GM12878 (cell line): ENCODE measurements at regions not wholly inside any gene's neighbourhood (a gene's known extent, or its start where the extent isn't known, plus 50 kb on each side); places are given as distances from the start of the nearest gene placed in this dataset.

ENCODE experiments used
- ATAC-seq: fragments of 200-7000 bp; cut with Tn5 transposase; 3 replicates; pipeline ENCODE4 v1.9.1; 2020; ENCODE audit warnings: mild to moderate bottlenecking, moderate library complexity
- BruUV-seq: library from RNA; stranded (reverse); fragments of 400-500 nt; replicated peaks from 2 replicates; lab custom pipeline; 2021; lab: Mats Ljungman, UMichigan
- CTCF ChIA-PET: fragments of 300-600 bp; sonication (Branson Sonifier 250); formaldehyde crosslinking; extraction: SDS; loops from one replicate; lab custom pipeline; 2021; ENCODE audit warnings: inconsistent platforms; lab: Yijun Ruan, JAX
- POLR2A ChIA-PET: fragments of 350-600 bp; formaldehyde crosslinking; extraction: SDS; loops from one replicate; lab custom pipeline; 2021; ENCODE audit warnings: inconsistent platforms; lab: Charles Lee
- RAD21 ChIA-PET: fragments of 300-600 bp; sonication (Branson Sonifier 250); formaldehyde crosslinking; loops from one replicate; lab custom pipeline; 2023; ENCODE audit warnings: antibody characterized with exemption; ENCODE audit not compliant: unreplicated experiment; lab: Charles Lee
- SMC1A ChIA-PET: fragments of 300-600 bp; sonication (Branson Sonifier 250); formaldehyde crosslinking; loops from one replicate; lab custom pipeline; 2023; ENCODE audit not compliant: unreplicated experiment, uncharacterized antibody; lab: Charles Lee
- DNase-seq: peaks from one replicate; pipeline ENCODE4 v3.0.0-alpha.2; 2011; ENCODE audit warnings: low read depth, low spot score
- FAIRE-seq: peaks from 3 replicates; lab custom pipeline; 2011; peaks lifted over from hg19 to GRCh38; lab: Jason Lieb, UNC
- H2AFZ ChIP-seq: 2 replicates; pipeline ENCODE4 v1.6.0; 2011; ENCODE audit warnings: low read depth, low read length, control low read depth; ENCODE audit not compliant: control insufficient read depth
- H3K27ac ChIP-seq: 2 replicates; pipeline ENCODE4 v1.5.1; 2011; ENCODE audit warnings: control low read depth; ENCODE audit not compliant: control insufficient read depth, insufficient read depth
- H3K27me3 ChIP-seq, 2 experiments: replicated peaks in 1 of 2; 2 replicates each; pipeline versions ENCODE4 v1.6.0 to v1.6.1; 2011; ENCODE audit warnings: low read length in 1 of 2; ENCODE audit not compliant: control insufficient read depth in 2 of 2, insufficient read depth in 2 of 2
- H3K36me3 ChIP-seq, 2 experiments: 2 replicates each; pipeline ENCODE4 v1.5.1; 2011; ENCODE audit warnings: low read length in 1 of 2; ENCODE audit not compliant: control insufficient read depth in 2 of 2, insufficient read depth in 2 of 2
- H3K4me1 ChIP-seq: 2 replicates; pipeline ENCODE4 v1.6.1; 2011; ENCODE audit warnings: mild to moderate bottlenecking, low read length, moderate library complexity, mixed read lengths; ENCODE audit not compliant: control insufficient read depth, insufficient read depth
- H3K4me2 ChIP-seq: 2 replicates; pipeline ENCODE4 v1.6.0; 2011; ENCODE audit warnings: control low read depth; ENCODE audit not compliant: control insufficient read depth, insufficient read depth
- H3K4me3 ChIP-seq: fragments of 200-600 bp; sonication (generic); 2 replicates; pipeline ENCODE4 v1.5.1; 2016
- H3K79me2 ChIP-seq: 2 replicates; pipeline ENCODE4 v1.6.0; 2011; ENCODE audit warnings: low read length; ENCODE audit not compliant: control insufficient read depth, insufficient read depth
- H3K9ac ChIP-seq: 2 replicates; pipeline ENCODE4 v1.8.0; 2011; ENCODE audit warnings: low read length, control low read depth, mixed read lengths; ENCODE audit not compliant: control insufficient read depth, insufficient read depth
- H3K9me3 ChIP-seq: replicated peaks from 3 replicates; pipeline ENCODE4 v1.5.1; 2011; ENCODE audit warnings: mild to moderate bottlenecking, low read length; ENCODE audit not compliant: control insufficient read depth, insufficient read depth
- H4K20me1 ChIP-seq: 2 replicates; pipeline ENCODE4 v1.6.0; 2011; ENCODE audit not compliant: control insufficient read depth, insufficient read depth
- BHLHE40 ChIP-seq, 2 experiments: fragments of 450-650 bp in 1 of 2; IDR thresholded peaks; 2 replicates each; pipeline ENCODE4 v1.6.1; 2011 to 2017; ENCODE audit warnings: low read depth in 2 of 2, borderline replicate concordance in 1 of 2, improper control_type of control experiment in 1 of 2, low read length in 1 of 2, mild to moderate bottlenecking in 1 of 2
- CHD1 ChIP-seq: IDR thresholded peaks from 2 replicates; pipeline ENCODE4 v1.6.1; 2012; ENCODE audit warnings: low read depth, low read length, improper control_type of control experiment
- CREM ChIP-seq: IDR thresholded peaks from 2 replicates; pipeline ENCODE4 v1.6.1; 2014; ENCODE audit warnings: antibody characterized with exemption, low read depth
- GATAD2B ChIP-seq: fragments of 450-650 bp; conservative IDR thresholded peaks from 2 replicates; pipeline ENCODE4 v1.6.1; 2017; ENCODE audit warnings: low read depth, mild to moderate bottlenecking, moderate library complexity
- LARP7 ChIP-seq: fragments of 450-650 bp; IDR thresholded peaks from 2 replicates; pipeline ENCODE4 v1.6.1; 2017; ENCODE audit warnings: mild to moderate bottlenecking
- MXI1 ChIP-seq: fragments of 150-350 bp; IDR thresholded peaks from 2 replicates; pipeline ENCODE4 v1.6.1; 2011; ENCODE audit warnings: low read depth, mild to moderate bottlenecking, inconsistent platforms, low read length, improper control_type of control experiment
- PBX3 ChIP-seq: IDR thresholded peaks from 2 replicates; pipeline ENCODE4 v1.6.1; 2011; ENCODE audit warnings: mild to moderate bottlenecking, low read depth, low read length, moderate library complexity; ENCODE audit not compliant: insufficient replicate concordance
- PRDM15 ChIP-seq: fragments of 450-650 bp; formaldehyde crosslinking; IDR thresholded peaks from 2 replicates; pipeline ENCODE4 v1.4.0; 2020; ENCODE audit warnings: mild to moderate bottlenecking, moderate library complexity
- SMC3 ChIP-seq: IDR thresholded peaks from 2 replicates; pipeline ENCODE4 v1.6.1; 2011; ENCODE audit warnings: low read length, improper control_type of control experiment, borderline replicate concordance
- SP1 ChIP-seq: IDR thresholded peaks from one replicate; pipeline ENCODE4 v1.6.1; 2011; ENCODE audit warnings: low read depth, low read length
- WGBS: methylation state at CpG from one replicate; pipeline ENCODE4 v1.1.6; 2016; ENCODE audit warnings: low lambda C conversion rate; ENCODE audit not compliant: insufficient replicate concordance, insufficient coverage; ENCODE audit errors: missing lambda C conversion rate; 5-methylcytosine and 5-hydroxymethylcytosine counted together
- in situ Hi-C: fragments of 300-500 bp; cut with MboI; formaldehyde crosslinking; loops from 9 replicates; pipeline ENCODE4 v1.14.3; 2018; ENCODE audit warnings: mixed read lengths
- intact Hi-C: fragments of 100-400 bp; cut with micrococcal nuclease; formaldehyde crosslinking; loops from one replicate; pipeline ENCODE4 v1.14.2; 2022; ENCODE audit not compliant: unreplicated experiment
- TF ChIP-seq, protein P1 (sequence below): fragments of 450-650 bp; formaldehyde crosslinking; IDR thresholded peaks from 2 replicates; pipeline ENCODE4 v1.5.0; 2022; ENCODE audit warnings: mild to moderate bottlenecking, missing genetic modification characterization
- TF ChIP-seq, protein P2 (sequence below): fragments of 450-650 bp; IDR thresholded peaks from 2 replicates; pipeline ENCODE4 v1.6.1; 2014; ENCODE audit warnings: mild to moderate bottlenecking
- TF ChIP-seq, protein P3 (sequence below): fragments of 450-650 bp; IDR thresholded peaks from 2 replicates; pipeline ENCODE4 v1.6.1; 2018; ENCODE audit warnings: borderline replicate concordance, mild to moderate bottlenecking; ENCODE audit not compliant: partially characterized antibody

DNA sequence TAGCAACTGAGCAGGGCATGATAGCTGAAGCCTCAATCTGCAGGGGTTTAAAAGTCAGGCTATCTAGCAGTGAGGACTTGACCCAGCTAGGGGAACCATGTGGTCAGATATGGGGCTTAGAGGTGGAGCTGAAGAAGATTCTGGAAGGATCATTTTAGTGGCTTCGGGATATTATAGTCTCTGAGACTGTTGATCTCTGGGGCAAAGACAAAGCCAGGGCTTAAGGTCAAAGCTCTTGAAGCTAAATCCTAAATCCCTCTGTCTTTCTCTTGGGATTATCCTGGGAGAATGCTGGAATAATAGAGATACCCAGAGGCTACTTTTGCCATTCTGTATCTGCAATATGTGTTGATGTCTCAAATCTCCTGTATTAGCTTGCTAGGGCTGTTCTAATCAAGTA is 132.2 kb downstream of the DHX35 start:
- Histone ChIP-seq H4K20me1 (no peaks in the 10 kb centered on the region), H2AFZ (no peak overlapping the region), H3K4me3 (no peak overlapping the region), H3K4me2 (no peak overlapping the region), H3K9me3 (no peaks in the 10 kb centered on the region), H3K27me3 (peaks cover 2% of the 10 kb centered on the region in 2 experiments; a peak in 3 of 4 replicates), H3K79me2 (no peaks in the 10 kb centered on the region), H3K27ac (no peak overlapping the region), H3K36me3 (no peaks in the 10 kb centered on the region), H3K9ac (no peak overlapping the region), H3K4me1 (no peaks in the 10 kb centered on the region)
- 74% methylated on average over 1 of the region's 1 CpG for WGBS
- intact Hi-C loops (no loop called here), in situ Hi-C loops (no loop called here)
- no TSS peak for BruUV-seq
- ATAC-seq (no peak), FAIRE-seq (no peak), DNase-seq (no peak)
- RAD21 ChIA-PET = no interaction called here
- SMC1A ChIA-PET = no interaction called here
- POLR2A ChIA-PET = no interaction called here
- CTCF ChIA-PET = no interaction called here
- TF ChIP-seq CHD1 (no peak), MXI1 (no peak), CREM (no peak), GATAD2B (no peak), LARP7 (no peak), PRDM15 (CRISPR knock-in tag) (no peak), PBX3 (no peak), SMC3 (no peak), SP1 (no peak), BHLHE40 (IDR thresholded peaks at IDR 0.05; ENCODE audit: borderline replicate concordance in 1 of 2, low read depth in 2 of 2, low read length in 1 of 2) (no peak)
- TF ChIP-seq, protein P1, sequence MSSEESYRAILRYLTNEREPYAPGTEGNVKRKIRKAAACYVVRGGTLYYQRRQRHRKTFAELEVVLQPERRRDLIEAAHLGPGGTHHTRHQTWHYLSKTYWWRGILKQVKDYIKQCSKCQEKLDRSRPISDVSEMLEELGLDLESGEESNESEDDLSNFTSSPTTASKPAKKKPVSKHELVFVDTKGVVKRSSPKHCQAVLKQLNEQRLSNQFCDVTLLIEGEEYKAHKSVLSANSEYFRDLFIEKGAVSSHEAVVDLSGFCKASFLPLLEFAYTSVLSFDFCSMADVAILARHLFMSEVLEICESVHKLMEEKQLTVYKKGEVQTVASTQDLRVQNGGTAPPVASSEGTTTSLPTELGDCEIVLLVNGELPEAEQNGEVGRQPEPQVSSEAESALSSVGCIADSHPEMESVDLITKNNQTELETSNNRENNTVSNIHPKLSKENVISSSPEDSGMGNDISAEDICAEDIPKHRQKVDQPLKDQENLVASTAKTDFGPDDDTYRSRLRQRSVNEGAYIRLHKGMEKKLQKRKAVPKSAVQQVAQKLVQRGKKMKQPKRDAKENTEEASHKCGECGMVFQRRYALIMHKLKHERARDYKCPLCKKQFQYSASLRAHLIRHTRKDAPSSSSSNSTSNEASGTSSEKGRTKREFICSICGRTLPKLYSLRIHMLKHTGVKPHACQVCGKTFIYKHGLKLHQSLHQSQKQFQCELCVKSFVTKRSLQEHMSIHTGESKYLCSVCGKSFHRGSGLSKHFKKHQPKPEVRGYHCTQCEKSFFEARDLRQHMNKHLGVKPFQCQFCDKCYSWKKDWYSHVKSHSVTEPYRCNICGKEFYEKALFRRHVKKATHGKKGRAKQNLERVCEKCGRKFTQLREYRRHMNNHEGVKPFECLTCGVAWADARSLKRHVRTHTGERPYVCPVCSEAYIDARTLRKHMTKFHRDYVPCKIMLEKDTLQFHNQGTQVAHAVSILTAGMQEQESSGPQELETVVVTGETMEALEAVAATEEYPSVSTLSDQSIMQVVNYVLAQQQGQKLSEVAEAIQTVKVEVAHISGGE = no peak
- TF ChIP-seq, protein P2, sequence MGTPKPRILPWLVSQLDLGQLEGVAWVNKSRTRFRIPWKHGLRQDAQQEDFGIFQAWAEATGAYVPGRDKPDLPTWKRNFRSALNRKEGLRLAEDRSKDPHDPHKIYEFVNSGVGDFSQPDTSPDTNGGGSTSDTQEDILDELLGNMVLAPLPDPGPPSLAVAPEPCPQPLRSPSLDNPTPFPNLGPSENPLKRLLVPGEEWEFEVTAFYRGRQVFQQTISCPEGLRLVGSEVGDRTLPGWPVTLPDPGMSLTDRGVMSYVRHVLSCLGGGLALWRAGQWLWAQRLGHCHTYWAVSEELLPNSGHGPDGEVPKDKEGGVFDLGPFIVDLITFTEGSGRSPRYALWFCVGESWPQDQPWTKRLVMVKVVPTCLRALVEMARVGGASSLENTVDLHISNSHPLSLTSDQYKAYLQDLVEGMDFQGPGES = no peak
- TF ChIP-seq, protein P3, sequence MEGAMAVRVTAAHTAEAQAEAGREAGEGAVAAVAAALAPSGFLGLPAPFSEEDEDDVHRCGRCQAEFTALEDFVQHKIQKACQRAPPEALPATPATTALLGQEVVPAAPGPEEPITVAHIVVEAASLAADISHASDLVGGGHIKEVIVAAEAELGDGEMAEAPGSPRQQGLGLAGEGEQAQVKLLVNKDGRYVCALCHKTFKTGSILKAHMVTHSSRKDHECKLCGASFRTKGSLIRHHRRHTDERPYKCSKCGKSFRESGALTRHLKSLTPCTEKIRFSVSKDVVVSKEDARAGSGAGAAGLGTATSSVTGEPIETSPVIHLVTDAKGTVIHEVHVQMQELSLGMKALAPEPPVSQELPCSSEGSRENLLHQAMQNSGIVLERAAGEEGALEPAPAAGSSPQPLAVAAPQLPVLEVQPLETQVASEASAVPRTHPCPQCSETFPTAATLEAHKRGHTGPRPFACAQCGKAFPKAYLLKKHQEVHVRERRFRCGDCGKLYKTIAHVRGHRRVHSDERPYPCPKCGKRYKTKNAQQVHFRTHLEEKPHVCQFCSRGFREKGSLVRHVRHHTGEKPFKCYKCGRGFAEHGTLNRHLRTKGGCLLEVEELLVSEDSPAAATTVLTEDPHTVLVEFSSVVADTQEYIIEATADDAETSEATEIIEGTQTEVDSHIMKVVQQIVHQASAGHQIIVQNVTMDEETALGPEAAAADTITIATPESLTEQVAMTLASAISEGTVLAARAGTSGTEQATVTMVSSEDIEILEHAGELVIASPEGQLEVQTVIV = no peak
